NCI-H1930 (cell line): ENCODE measurements at regions not wholly inside any gene's neighbourhood (a gene's known extent, or its start where the extent isn't known, plus 50 kb on each side); places are given as distances from the start of the nearest gene placed in this dataset.
"Not testable (repeated sequence)": the region's sequence is repeated elsewhere in the genome, so short reads cannot be mapped to it uniquely, and the experiment has no call there.

Experiments used
- DNase-seq, 2 experiments: peaks; one replicate each; lab custom pipeline; 2025; lab: John Stamatoyannopoulos, UW

- DNase-seq, result no peak
Observed at GRCh38 chr6:68158256-68158655, 476.8 kb upstream of the ADGRB3 start.

DNA sequence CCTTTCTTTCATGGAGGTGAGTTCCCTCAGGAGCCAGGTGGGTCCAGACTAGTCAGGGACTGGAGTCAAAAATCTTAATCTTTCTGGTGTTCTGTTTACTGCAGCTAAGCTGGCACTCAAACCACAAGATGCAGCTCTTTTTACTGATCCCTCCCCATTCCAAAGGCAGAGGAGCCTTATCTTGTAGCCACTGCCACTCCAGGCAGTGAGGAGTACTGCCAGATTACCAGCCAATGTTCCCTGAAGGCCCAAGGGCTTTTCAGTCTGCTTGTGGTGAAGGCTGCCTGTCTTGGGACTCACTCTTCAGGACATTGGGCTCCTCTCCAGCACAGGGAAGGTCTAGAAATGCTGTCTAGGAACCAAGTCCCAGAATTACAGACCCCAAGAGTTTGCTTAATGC lies 490.4 kb upstream of the ADGRB3 start:
- DNase-seq, result no peak

GRCh38 chr6:68141190-68141589 lies 493.9 kb upstream of the ADGRB3 start:
- DNase-seq, result no peak

DNA sequence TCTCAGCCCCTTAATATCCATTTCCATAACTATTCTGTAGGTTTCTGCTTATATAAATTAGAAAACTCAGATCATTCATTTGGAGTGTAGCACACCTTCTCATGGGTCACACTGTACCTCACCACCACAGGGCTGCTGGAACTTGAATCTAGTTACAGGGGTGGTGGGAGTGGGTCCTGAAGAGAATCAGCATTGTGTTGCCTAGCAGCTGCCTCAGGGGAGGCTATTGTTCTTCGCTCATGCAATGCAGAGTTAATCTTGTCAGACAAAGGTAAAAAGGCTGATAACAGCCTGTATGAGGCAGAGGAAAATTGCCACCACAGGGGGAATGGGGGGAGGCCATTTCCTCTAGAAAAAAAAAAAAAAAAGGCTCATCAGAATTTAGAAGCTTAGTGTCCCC lies 496.0 kb upstream of the ADGRB3 start:
- no peak for DNase-seq

DNA sequence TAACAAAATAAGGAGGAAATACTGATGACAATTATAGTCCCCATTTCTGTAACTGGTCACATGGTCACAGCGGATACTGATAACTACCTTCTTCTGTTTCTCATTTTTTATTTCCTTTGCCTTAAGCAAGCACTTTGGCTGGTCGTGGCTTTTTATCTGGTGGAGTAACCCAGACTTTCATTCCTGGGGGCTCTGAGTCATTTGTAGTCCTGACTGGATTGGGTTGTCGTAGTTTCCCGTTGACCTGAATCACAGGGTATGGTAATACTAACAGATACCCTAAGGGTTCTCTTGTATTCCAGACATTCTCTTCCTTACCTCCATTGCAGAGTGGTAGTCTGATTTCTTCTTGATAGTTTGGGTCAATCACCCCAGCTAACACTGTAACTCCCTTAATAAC lies 500.3 kb upstream of the ADGRB3 start:
- DNase-seq, result no peak

DNA sequence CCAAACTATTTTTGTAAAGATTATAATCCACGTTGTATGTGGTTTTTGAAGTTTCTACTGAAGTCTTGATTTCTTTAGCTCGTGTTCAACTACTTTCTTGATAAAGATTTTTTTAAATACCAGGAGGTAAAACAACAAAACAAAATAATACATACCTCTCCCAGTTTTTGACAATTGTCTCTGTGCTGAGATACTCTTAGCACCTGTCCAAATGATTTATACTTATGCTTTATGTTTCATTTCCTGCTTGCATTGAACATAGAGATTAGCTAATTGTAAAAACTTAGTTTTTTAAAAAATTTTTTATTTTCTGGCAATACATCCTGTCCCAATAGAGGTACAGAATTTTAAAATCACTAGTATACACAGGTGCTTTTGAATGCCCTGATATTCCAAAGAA lies 506.9 kb upstream of the ADGRB3 start:
- no peak for DNase-seq

DNA sequence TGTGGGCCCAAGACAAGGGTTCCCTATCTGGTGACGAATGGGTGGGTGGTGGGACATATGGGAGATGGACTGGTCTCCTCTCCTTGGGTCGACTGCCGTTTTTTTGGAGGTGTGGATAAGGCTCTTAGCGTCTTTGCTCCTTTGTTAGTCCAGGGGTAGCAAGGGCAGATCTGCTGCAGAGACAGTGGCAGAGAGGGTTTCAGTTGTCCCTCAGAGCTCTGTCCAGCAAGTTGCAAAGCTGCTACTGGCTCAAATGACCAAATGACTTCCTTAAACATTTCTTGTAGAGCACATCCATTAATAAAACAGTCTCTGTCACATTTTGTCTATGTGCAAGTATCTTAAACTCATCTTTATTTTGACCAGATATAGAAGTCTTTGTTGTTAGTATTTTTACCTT lies 508.0 kb upstream of the ADGRB3 start:
- no peak for DNase-seq

DNA sequence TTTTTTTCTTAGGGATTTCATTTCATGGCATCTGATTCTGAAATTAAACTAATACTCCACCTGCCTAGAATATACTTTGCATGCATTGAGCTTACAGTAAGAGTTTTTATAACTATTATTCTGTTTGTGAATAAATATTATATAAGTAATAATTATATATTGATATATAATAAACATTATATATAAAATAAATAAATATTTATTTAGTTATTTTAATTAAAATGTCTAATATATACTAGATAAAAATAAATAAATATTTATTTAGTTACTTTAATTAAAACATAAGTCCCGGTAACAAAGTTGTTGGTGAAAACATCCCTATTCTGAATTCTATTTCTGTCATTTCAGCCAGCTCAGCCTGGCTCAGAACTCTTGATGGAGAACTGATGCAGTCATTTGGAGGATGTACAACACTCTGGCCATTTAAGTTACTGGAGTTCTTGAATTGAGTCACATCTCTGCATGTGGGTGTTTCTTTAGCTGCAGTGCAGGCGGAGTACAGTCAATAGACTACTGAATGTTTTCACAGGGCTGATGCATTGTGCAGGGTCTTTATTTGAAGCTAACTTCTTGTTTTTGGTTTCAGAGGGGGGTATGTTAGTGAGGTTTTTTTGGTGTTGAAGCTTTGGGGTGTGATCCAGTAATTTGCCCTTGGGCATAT lies 508.9 kb upstream of the ADGRB3 start:
- DNase-seq, result no peak

DNA sequence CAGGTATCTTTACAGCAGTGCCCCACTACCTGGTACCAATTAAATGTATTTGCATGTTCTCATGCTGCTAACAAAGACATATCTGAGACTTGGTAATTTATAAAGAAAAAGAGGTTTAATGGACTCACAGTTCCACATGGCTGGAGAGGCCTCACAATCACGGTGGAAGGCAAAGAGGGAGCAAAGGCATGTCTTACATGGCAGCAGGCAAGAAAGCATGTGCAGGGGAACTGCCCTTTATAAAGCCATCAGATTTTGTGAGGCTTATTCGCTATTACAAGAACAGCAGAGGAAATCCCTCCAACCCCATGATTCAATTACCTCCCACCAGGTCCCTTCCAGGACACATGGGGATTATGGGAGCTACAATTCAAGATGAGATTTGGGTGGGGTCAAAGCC lies 512.1 kb upstream of the ADGRB3 start:
- not testable (repeated sequence) for DNase-seq

GRCh38 chr6:68122032-68122431 lies 513.0 kb upstream of the ADGRB3 start:
- DNase-seq, result no peak

DNA sequence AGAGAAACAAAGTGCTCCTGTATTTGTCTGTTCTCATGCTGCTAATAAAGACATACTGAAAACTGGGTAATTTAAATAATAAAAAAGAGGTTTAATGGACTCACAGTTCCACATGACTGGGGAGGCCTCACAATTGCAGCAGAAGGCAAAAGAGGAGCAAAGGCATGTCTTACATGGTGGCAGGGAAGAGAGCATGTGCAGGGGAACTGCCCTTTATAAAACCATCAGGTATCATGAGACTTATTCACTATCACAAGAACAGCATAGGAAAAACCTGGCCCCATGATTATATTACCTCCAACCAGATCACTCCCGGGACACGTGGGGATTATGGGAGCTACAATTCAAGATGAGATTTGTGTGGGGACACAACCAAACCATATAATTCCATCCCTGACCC lies 514.1 kb upstream of the ADGRB3 start:
- DNase-seq, result not testable (repeated sequence)

DNA sequence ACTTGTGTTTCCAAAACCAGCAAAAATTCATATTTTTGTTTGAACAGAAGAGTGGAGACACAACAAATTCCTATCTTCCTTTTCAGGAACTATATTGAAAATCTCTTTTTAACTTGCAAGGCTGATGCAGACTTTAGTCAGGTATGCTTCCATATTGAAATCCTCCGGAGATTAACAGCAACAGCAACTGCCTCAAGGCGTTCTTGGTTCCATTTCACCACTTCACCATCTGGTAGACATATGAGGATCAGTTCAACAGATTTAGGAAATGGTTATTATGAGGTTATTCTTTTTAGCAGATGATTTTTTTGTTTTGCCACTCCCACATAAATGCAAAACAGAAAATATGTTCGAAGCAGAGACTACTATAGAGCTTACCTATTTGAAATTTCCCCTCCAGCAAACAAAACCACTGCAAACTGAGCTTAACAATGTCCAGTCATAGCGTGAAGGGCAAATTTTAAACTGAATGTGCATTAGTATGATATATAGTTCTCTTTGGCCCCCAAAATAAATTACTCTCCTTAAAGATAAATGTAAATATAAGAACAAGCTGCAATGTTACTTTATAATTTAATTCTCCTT lies 520.5 kb upstream of the ADGRB3 start:
- no peak for DNase-seq

- DNase-seq, result no peak
Observed at GRCh38 chr6:68108233-68108835, 526.7 kb upstream of the ADGRB3 start.

GRCh38 chr6:68094070-68094469 lies 541.0 kb upstream of the ADGRB3 start:
- no peak for DNase-seq

GRCh38 chr6:68087399-68088133 lies 547.5 kb upstream of the ADGRB3 start:
- no peak for DNase-seq

DNA sequence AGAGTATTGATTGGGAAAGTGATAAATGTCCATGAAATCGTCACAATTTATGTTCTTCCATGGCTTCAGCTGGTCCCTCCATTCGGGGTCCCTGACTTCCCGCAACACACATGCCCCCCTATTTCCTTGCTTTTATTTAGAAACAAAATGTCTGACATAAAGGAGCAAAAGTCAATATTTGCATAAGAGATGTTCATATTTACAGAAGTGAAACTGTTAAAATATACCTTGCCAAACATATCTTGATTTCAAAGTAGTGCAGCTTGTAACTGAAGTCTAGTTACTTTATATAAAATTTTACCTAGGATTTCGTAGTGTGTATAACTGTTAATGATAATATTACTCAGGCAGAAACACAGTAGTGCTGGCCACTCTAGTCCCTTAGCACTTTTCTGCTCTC lies 548.9 kb upstream of the ADGRB3 start:
- DNase-seq, result no peak

DNA sequence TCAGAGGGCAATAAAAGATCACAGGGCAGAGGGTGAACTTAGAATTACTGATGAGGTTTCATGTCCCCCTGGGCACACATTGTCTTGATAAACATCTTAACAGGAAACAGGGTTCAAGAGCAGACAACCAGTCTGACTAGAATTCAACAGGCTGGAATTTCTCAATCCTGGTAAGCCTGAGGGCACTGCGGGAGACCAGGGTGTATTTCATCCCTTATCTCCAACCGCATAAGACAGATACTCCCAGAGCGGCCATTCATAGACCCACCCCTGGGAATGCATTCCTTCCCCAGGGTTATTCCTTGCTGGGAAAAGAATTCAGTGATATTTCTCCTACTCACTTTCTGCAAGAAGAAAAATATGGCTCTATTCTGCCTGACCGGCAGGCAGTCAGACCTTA lies 549.5 kb upstream of the ADGRB3 start:
- not testable (repeated sequence) for DNase-seq

DNA sequence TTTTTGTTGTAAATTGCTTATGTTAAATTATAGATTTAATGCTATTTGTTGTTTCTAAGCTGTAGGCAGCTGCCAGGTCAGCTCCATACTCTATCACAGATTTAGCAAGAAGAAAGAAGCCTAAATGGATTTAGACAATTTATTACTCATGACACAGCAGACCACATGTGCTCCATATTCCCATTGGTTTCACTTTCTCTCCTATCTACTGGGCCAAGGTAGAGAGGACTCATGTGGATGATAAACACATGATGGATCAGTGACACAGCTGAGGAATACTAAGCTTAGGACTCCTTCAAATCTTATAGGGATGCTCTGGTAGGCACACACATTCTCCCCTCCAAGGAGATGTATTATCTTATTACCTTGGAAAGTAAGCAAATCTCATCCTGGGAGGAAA lies 553.0 kb upstream of the ADGRB3 start:
- DNase-seq, result no peak

GRCh38 chr6:68080074-68080473 lies 555.0 kb upstream of the ADGRB3 start:
- no peak for DNase-seq

DNA sequence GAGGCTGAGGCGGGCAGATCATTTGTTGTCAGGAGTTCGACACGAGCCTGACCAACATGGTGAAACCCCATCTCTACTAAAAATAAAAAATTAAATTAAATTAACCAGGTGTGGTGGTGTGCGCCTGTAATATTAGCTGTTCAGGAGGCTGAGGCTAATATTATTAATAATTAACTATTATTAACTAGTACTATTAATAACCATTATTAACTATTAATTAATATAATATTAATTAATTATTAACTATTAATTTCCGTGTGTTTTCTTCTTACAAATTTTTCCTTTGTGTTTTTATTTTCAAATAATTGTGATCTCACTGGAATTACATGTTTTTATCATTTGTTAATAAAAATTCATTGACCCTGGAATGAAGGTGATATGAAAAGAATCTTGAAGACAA lies 557.4 kb upstream of the ADGRB3 start:
- DNase-seq, result no peak

- no peak for DNase-seq
Observed at GRCh38 chr6:68071740-68072139, 563.3 kb upstream of the ADGRB3 start.

GRCh38 chr6:68069921-68070710 lies 565.0 kb upstream of the ADGRB3 start:
- DNase-seq, result no peak
